Muscle of leg (tissue), 3 donors: ENCODE measurements at regions not wholly inside any gene's neighbourhood (a gene's known extent, or its start where the extent isn't known, plus 50 kb on each side); places are given as distances from the start of the nearest gene placed in this dataset.
A peak's percentile ranks its signal among the peaks of the same experiment; 100 is the strongest.

Experiments
- DNase-seq: peaks from one replicate; pipeline ENCODE4 v3.0.0; 2013
- H3K27ac ChIP-seq: one replicate; pipeline ENCODE4 v1.5.1; 2013; ENCODE audit warnings: mild to moderate bottlenecking, low read length, control low read depth
- H3K27me3 ChIP-seq: one replicate; pipeline ENCODE4 v1.6.1; 2013; ENCODE audit warnings: low read length; ENCODE audit not compliant: control insufficient read depth, insufficient read depth
- H3K36me3 ChIP-seq: one replicate; pipeline ENCODE4 v1.6.1; 2013; ENCODE audit warnings: low read length; ENCODE audit not compliant: control insufficient read depth, insufficient read depth
- H3K4me1 ChIP-seq: one replicate; pipeline ENCODE4 v1.6.1; 2013; ENCODE audit warnings: low read length; ENCODE audit not compliant: control insufficient read depth, insufficient read depth
- H3K4me3 ChIP-seq: one replicate; pipeline ENCODE4 v1.5.1; 2013; ENCODE audit warnings: low read length, control low read depth
- H3K9me3 ChIP-seq: replicated peaks from 2 replicates; pipeline ENCODE4 v1.6.1; 2013; ENCODE audit warnings: low read depth, low read length; ENCODE audit not compliant: control insufficient read depth
- WGBS: methylation state at CpG from one replicate; pipeline ENCODE4 v1.1.5; 2013; ENCODE audit warnings: missing lambda C conversion rate; ENCODE audit not compliant: insufficient coverage; 5-methylcytosine and 5-hydroxymethylcytosine counted together

GRCh38 chr7:22642454-22642853 lies 84.5 kb upstream of the IL6 start:
- Histone ChIP-seq H3K4me1 (no peaks in the 10 kb centered on the region), H3K4me3 (no peak overlapping the region), H3K27me3 (no peaks in the 10 kb centered on the region), H3K9me3 (peaks cover 30% of the 10 kb centered on the region), H3K27ac (no peak overlapping the region), H3K36me3 (no peaks in the 10 kb centered on the region)
- no peak for DNase-seq

- no peak for DNase-seq
- Histone ChIP-seq H3K36me3 (no peaks in the 10 kb centered on the region), H3K4me1 (no peaks in the 10 kb centered on the region), H3K27ac (no peak overlapping the region), H3K9me3 (peaks cover 9% of the 10 kb centered on the region), H3K27me3 (no peaks in the 10 kb centered on the region), H3K4me3 (no peak overlapping the region)
- 100% methylated on average over 1 of the region's 8 CpGs for WGBS
Observed at GRCh38 chr7:22640269-22640668, 86.7 kb upstream of the IL6 start.

DNA sequence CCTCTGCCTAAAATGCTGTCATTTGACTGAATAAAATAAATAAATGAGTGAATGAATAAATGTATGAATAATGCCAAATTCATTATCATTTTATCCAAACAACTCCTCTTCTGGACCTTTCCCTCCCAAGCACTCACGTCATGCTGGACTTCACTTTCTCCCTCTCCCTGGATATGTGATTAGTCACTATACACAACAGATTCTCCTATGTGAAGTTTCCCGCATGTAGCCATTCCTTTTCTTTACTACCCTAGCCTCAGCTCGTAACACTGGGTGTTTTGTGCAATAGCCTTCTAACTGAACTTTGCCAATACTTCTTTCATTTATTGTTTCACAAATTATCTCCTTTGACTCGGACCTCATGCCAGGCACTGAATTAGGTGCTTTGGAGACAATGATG lies 87.6 kb upstream of the IL6 start:
- no peak overlapping the region for H3K4me3 ChIP-seq
- peaks cover 3% of the 10 kb centered on the region for H3K9me3 ChIP-seq
- H3K27me3 ChIP-seq: no peaks in the 10 kb centered on the region
- no peaks in the 10 kb centered on the region for H3K36me3 ChIP-seq
- 89% methylated on average over 3 of the region's 4 CpGs for WGBS
- DNase-seq: no peak
- H3K4me1 ChIP-seq: no peaks in the 10 kb centered on the region
- no peak overlapping the region for H3K27ac ChIP-seq

DNA sequence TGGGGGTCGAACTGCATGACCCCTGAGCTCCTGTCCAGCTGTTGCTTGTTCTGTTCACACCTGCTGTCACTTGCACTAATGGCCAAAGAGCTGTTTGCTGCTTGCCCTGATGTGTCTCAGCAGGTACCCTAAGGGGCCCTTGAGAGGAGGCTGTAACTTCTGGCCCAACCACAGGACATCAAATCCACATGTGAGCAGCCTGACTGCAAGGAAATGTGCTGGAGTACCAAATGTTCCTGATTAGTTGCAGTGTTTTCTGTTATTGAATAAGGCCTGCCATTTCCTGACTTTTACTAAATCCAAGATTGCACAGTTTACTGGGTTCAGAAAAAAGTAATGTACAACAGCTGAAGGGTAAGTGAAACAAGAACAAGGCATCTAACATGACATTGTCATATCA lies 91.7 kb upstream of the IL6 start:
- peak; percentile 27 for DNase-seq
- Histone ChIP-seq H3K27ac (no peak overlapping the region), H3K4me1 (no peaks in the 10 kb centered on the region), H3K9me3 (no peaks in the 10 kb centered on the region), H3K36me3 (no peaks in the 10 kb centered on the region), H3K4me3 (no peak overlapping the region), H3K27me3 (no peaks in the 10 kb centered on the region)
- 20% methylated on average over 1 of the region's 1 CpG for WGBS

- Histone ChIP-seq H3K4me1 (peaks cover 5% of the 10 kb centered on the region), H3K27ac (no peak overlapping the region)
- WGBS: 43% methylated on average over 1 of the region's 3 CpGs
Observed at GRCh38 chr7:22633954-22634474, 93.0 kb upstream of the IL6 start.

DNA sequence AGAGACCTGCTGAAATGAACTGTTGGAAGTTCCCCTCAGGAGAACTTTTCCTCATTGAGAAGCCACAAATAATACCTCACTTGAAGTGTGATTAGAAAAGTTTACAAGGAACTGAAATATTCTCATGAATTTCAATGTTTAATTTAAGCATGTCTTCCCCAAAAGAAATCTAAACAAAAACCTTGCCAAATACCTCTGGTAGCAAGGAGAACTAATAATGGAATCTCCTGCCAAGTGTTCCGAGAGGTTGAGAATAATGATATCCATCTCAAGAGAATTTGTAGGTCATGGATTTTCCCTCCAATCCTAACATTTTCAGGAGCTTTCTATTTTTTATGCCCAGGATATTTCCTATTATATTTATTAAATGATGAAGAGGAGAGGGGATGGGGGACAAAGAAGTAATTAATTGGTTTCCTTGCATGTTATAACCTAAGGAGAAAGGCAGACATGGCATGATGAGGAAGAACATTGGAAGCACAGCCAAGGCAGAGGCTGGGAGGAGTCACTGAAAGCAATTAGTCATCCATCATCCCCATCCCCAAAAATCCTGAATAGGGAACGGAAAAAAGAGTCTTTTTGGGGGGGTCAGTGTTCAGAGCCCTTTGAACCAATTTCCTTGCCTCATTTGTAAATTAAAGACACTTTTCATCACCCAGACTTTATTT lies 93.6 kb upstream of the IL6 start:
- Histone ChIP-seq H3K27ac (no peak overlapping the region), H3K4me3 (no peak overlapping the region), H3K9me3 (no peaks in the 10 kb centered on the region), H3K36me3 (no peaks in the 10 kb centered on the region), H3K4me1 (peaks cover 5% of the 10 kb centered on the region), H3K27me3 (no peaks in the 10 kb centered on the region)
- no CpG with 5 or more reads among the region's 2 CpGs for WGBS
- peak; percentile 40 for DNase-seq

More at GRCh38 chr7:22633954-22634474, 93.0 kb upstream of the IL6 start:
- Histone ChIP-seq H3K4me3 (no peak overlapping the region), H3K36me3 (no peaks in the 10 kb centered on the region), H3K9me3 (no peaks in the 10 kb centered on the region), H3K27me3 (no peaks in the 10 kb centered on the region)
- DNase-seq: peak; percentile 28

GRCh38 chr7:22632674-22633073 lies 94.3 kb upstream of the IL6 start:
- Histone ChIP-seq H3K27ac (no peak overlapping the region), H3K9me3 (no peaks in the 10 kb centered on the region), H3K4me3 (no peak overlapping the region), H3K27me3 (no peaks in the 10 kb centered on the region), H3K4me1 (peaks cover 5% of the 10 kb centered on the region), H3K36me3 (no peaks in the 10 kb centered on the region)
- DNase-seq: no peak
- WGBS: no CpG with 5 or more reads among the region's 2 CpGs

DNA sequence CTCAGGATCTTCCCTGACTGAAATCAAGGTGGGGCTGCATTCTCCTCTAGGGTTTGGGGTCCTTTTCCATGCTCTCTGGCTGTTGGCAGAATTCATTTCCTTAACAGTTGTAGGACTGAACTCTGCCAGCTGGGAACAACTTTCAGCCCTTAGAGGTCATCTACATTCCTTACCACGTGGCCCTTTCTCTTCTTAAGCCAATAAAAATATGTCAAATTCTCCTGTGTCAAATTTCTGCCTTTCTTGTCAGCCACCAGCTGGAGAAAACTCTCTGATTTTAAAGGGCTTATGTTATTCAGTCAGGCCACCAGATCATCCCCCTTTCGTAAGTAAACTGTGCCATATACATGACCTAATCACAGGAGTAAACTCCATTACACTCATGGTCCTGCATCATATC lies 95.3 kb upstream of the IL6 start:
- WGBS: 0% methylated on average over 1 of the region's 2 CpGs
- DNase-seq: no peak
- Histone ChIP-seq H3K4me3 (no peak overlapping the region), H3K4me1 (peaks cover 5% of the 10 kb centered on the region), H3K27me3 (no peaks in the 10 kb centered on the region), H3K9me3 (no peaks in the 10 kb centered on the region), H3K27ac (no peak overlapping the region), H3K36me3 (no peaks in the 10 kb centered on the region)

GRCh38 chr7:22630069-22630468 lies 96.9 kb upstream of the IL6 start:
- Histone ChIP-seq H3K9me3 (no peaks in the 10 kb centered on the region), H3K4me1 (peaks cover 5% of the 10 kb centered on the region), H3K27ac (no peak overlapping the region), H3K4me3 (no peak overlapping the region), H3K36me3 (no peaks in the 10 kb centered on the region), H3K27me3 (no peaks in the 10 kb centered on the region)
- no peak for DNase-seq
- WGBS: 100% methylated on average over 5 of the region's 7 CpGs

DNA sequence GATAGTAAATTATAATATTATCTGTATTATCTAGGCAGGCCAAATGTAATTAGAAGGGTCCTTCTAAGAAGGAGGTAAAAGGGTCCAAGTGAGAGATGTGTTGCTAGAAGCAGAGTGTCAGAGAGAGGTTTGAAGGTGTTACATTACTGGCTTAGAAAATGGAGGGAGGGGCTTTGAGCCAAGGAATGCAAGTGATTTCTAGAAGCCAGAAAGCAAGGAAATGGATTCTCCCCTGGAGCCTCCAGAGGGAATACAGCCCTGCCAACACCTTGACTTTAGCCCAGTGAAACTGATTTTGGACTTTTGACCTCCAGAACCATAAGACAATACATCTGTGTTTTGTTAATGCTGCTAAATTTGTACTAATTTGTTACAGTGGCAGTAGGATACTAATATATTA lies 97.9 kb upstream of the IL6 start:
- Histone ChIP-seq H3K27me3 (no peaks in the 10 kb centered on the region), H3K27ac (peak overlapping the region; percentile 29), H3K4me3 (no peak overlapping the region), H3K36me3 (no peaks in the 10 kb centered on the region), H3K9me3 (no peaks in the 10 kb centered on the region), H3K4me1 (peaks cover 5% of the 10 kb centered on the region)
- peak; percentile 65 for DNase-seq

- H3K4me1 ChIP-seq: peaks cover 5% of the 10 kb centered on the region
- no peak overlapping the region for H3K27ac ChIP-seq
- H3K4me3 ChIP-seq: no peak overlapping the region
- no peaks in the 10 kb centered on the region for H3K36me3 ChIP-seq
- WGBS: no CpG with 5 or more reads among the region's 1 CpG
- H3K9me3 ChIP-seq: no peaks in the 10 kb centered on the region
- H3K27me3 ChIP-seq: no peaks in the 10 kb centered on the region
- DNase-seq: no peak
Observed at GRCh38 chr7:22628112-22628511, 98.9 kb upstream of the IL6 start.
